ENCODE measurements at regions not wholly inside any gene's neighbourhood (a gene's known extent, or its start where the extent isn't known, plus 50 kb on each side); places are given as distances from the start of the nearest gene placed in this dataset.

DNA sequence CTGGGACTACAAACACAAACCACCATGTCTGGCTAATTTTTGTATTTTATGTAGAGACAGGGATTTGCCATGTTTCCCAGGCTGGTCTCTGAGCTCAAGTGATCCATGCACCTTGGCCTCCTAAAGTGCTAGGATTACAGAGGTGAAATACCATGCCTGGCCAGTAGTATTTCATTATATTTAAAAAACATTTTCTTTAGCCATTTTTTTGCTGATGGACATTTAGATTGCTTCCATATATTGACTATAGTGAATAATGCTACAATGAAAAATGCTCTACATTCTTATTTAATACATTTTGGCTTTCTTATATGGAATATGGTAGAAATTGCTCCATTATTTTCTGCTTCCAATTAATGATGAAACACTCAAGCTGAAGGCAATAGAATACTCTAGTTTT lies 1439.7 kb downstream of the FSTL5 start:
- TF ChIP-seq, protein P1, sequence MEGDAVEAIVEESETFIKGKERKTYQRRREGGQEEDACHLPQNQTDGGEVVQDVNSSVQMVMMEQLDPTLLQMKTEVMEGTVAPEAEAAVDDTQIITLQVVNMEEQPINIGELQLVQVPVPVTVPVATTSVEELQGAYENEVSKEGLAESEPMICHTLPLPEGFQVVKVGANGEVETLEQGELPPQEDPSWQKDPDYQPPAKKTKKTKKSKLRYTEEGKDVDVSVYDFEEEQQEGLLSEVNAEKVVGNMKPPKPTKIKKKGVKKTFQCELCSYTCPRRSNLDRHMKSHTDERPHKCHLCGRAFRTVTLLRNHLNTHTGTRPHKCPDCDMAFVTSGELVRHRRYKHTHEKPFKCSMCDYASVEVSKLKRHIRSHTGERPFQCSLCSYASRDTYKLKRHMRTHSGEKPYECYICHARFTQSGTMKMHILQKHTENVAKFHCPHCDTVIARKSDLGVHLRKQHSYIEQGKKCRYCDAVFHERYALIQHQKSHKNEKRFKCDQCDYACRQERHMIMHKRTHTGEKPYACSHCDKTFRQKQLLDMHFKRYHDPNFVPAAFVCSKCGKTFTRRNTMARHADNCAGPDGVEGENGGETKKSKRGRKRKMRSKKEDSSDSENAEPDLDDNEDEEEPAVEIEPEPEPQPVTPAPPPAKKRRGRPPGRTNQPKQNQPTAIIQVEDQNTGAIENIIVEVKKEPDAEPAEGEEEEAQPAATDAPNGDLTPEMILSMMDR (IDR thresholded peaks at IDR 0.05; ENCODE audit: low read length): no peak
- TF ChIP-seq EZH2phosphoT487 (IDR thresholded peaks at IDR 0.05; ENCODE audit: low read length): no peak
- no peak for TF ChIP-seq EZH2 (optimal IDR thresholded peaks at IDR 0.05; ENCODE audit: low read depth, low read length)

Data from MM.1S (cell line).